AG04449 (cell line): ENCODE measurements at regions not wholly inside any gene's neighbourhood (a gene's known extent, or its start where the extent isn't known, plus 50 kb on each side); places are given as distances from the start of the nearest gene placed in this dataset.

Experiments
- CTCF ChIA-PET: fragments of 350-600 bp; formaldehyde crosslinking; extraction: SDS; loops from one replicate; lab custom pipeline; 2021; ENCODE audit warnings: antibody characterized with exemption; lab: Yijun Ruan, JAX
- POLR2A ChIA-PET: fragments of 400-600, 350-600 bp; formaldehyde crosslinking; extraction: SDS; loops from one replicate; lab custom pipeline; 2020; ENCODE audit warnings: antibody characterized with exemption, inconsistent platforms; lab: Yijun Ruan, JAX
- DNase-seq: peaks from one replicate; pipeline ENCODE4 v3.0.0-alpha.2; 2010; ENCODE audit warnings: low read depth, low spot score
- H3K4me3 ChIP-seq: 2 replicates; pipeline ENCODE4 v1.5.1; 2011; ENCODE audit warnings: low read depth, mild to moderate bottlenecking, control low read depth, low read length
- CTCF ChIP-seq: IDR thresholded peaks from one replicate; pipeline ENCODE4 v1.5.1; 2011; ENCODE audit warnings: mild to moderate bottlenecking, moderate library complexity, low read length, control low read depth, inconsistent platforms; ENCODE audit not compliant: insufficient read depth; ENCODE audit errors: missing control alignments

- no peak for DNase-seq
- no peak overlapping the region for H3K4me3 ChIP-seq
- ChIA-PET CTCF (interaction anchor here (1.4 kb wide), 1 partner anchor 17 kb away, joined by 4 read pairs; no protein-coding TSS in a partner anchor), POLR2A (no interaction called here)
- TF ChIP-seq CTCF = no peak
Observed at GRCh38 chr2:230593765-230594164, 118.9 kb upstream of the CAB39 start.

GRCh38 chr2:230594286-230594840, 118.3 kb upstream of the CAB39 start:
- no peak overlapping the region for H3K4me3 ChIP-seq
- no peak for DNase-seq
- no peak for TF ChIP-seq CTCF
- CTCF ChIA-PET = interaction anchor here (1.3 to 1.4 kb wide), 2 partner anchors 16 to 18 kb away, joined by 3 to 4 read pairs; no protein-coding TSS in a partner anchor
- POLR2A ChIA-PET = no interaction called here

- no peak overlapping the region for H3K4me3 ChIP-seq
- ChIA-PET CTCF (no interaction called here), POLR2A (no interaction called here)
- DNase-seq = no peak
- no peak for TF ChIP-seq CTCF
Observed at GRCh38 chr2:230599853-230600252, 112.8 kb upstream of the CAB39 start.

DNA sequence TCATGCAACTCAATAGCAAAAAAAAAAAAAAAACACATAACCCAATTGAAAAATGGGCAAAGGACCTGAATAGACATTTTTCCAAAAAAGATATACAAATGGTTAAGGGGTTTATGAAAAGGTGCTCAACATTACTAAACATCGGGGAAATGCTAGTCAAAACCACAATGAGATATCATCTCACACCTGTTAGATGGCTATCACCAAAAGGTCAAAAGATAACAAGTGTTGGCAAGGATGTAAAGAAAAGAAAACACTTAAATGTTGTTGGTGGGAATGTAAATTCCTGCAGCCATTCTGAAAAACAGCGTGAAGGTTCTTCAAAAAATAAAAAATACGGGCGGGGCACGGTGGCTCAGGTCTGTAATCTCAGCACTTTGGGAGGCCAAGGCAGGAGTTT, 112.4 kb upstream of the CAB39 start:
- DNase-seq = no peak
- no peak for TF ChIP-seq CTCF
- H3K4me3 ChIP-seq = no peak overlapping the region
- ChIA-PET POLR2A (no interaction called here), CTCF (no interaction called here)

DNA sequence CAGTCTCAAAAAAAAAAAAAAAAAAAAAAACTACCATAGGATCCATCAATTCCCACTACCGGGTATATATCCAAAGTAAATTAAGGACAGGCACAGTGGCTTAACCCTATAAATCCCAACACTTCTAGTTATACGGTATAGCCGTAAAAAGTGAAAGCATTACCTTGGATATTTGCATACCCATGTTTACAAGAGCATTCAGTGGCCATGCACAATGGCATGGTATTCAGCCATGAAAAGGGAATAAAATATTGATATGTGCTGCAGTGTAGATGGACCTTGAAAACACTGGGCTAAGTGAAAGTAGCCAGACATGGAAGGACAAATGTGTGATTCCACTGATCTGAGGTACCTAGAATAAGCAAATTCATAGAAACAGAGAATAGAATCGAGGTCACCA, 111.8 kb upstream of the CAB39 start:
- no peak overlapping the region for H3K4me3 ChIP-seq
- DNase-seq = no peak
- CTCF ChIA-PET = interaction anchor here (1.2 kb wide), 1 partner anchor 9 kb away, joined by 6 read pairs; no protein-coding TSS in a partner anchor
- POLR2A ChIA-PET = no interaction called here
- TF ChIP-seq CTCF = no peak

- CTCF ChIA-PET = interaction anchor here (1.2 kb wide), 1 partner anchor 9 kb away, joined by 6 read pairs; no protein-coding TSS in a partner anchor
- no peak for TF ChIP-seq CTCF
- no peak for DNase-seq
- no peak overlapping the region for H3K4me3 ChIP-seq
- POLR2A ChIA-PET = no interaction called here
Observed at GRCh38 chr2:230601510-230601909, 111.1 kb upstream of the CAB39 start.
